ENCODE measurements at regions not wholly inside any gene's neighbourhood (a gene's known extent, or its start where the extent isn't known, plus 50 kb on each side); places are given as distances from the start of the nearest gene placed in this dataset.

- H4K12ac ChIP-seq (ENCODE audit: low read depth, low read length): no peak overlapping the region
- no peak overlapping the region for H3K27ac ChIP-seq (ENCODE audit: low read depth, low read length)
- no peaks in the 10 kb centered on the region for H3K4me1 ChIP-seq (ENCODE audit: control insufficient read depth in 1 of 2, insufficient read depth in 2 of 2, low read length in 2 of 2)
- no peak overlapping the region for H2BK5ac ChIP-seq (ENCODE audit: low read depth, low read length, poor library complexity)
- H3K4me3 ChIP-seq (ENCODE audit: low read depth, low read length): no peak overlapping the region
- H3K9me3 ChIP-seq (ENCODE audit: insufficient read depth, low read depth, low read length): peaks cover 2% of the 10 kb centered on the region
- H3K9ac ChIP-seq (ENCODE audit: low read length): no peak overlapping the region
- H3K4me2 ChIP-seq (ENCODE audit: low read length): no peak overlapping the region
- no peak for DNase-seq
- H2BK12ac ChIP-seq (ENCODE audit: low read length): no peak overlapping the region
- no peak overlapping the region for H3K23ac ChIP-seq (ENCODE audit: low read length)
- no peaks in the 10 kb centered on the region for H3K27me3 ChIP-seq (ENCODE audit: insufficient read depth, low read length)
- H3K14ac ChIP-seq (ENCODE audit: low read length): no peak overlapping the region
- no peak overlapping the region for H4K8ac ChIP-seq (ENCODE audit: low read depth, low read length)
- peaks cover 0 to 2% of the 10 kb centered on the region in 2 experiments for H3K36me3 ChIP-seq (ENCODE audit: control insufficient read depth in 1 of 2, insufficient read depth in 2 of 2, low read length in 2 of 2)
- no peak overlapping the region for H2BK120ac ChIP-seq (ENCODE audit: insufficient read depth, low read length, poor library complexity)
- H4K91ac ChIP-seq (ENCODE audit: low read depth, low read length): no peak overlapping the region
- no peaks in the 10 kb centered on the region for H3K79me2 ChIP-seq (ENCODE audit: control insufficient read depth, insufficient read depth, low read length, poor library complexity)
- no peak overlapping the region for H2AK5ac ChIP-seq (ENCODE audit: low read length)
- no peak overlapping the region for H2AFZ ChIP-seq (ENCODE audit: insufficient read depth, low read length, poor library complexity)
- H3K18ac ChIP-seq (ENCODE audit: low read length): no peak overlapping the region
- H3K79me1 ChIP-seq (ENCODE audit: low read length): no peaks in the 10 kb centered on the region
- WGBS (ENCODE audit: extremely low coverage, insufficient coverage, insufficient read length): no CpG with 5 or more reads among the region's 13 CpGs
- H3K4ac ChIP-seq (ENCODE audit: low read depth, low read length): no peak overlapping the region
Observed at GRCh38 chr2:236396818-236397350, 132.7 kb upstream of the ASB18 start.

- Histone ChIP-seq H3K79me2 (ENCODE audit: control insufficient read depth, insufficient read depth, low read length, poor library complexity) (no peaks in the 10 kb centered on the region), H3K79me1 (ENCODE audit: low read length) (no peaks in the 10 kb centered on the region), H4K91ac (ENCODE audit: low read depth, low read length) (no peak overlapping the region), H3K14ac (ENCODE audit: low read length) (no peak overlapping the region), H3K18ac (ENCODE audit: low read length) (no peak overlapping the region), H2BK5ac (ENCODE audit: low read depth, low read length, poor library complexity) (no peak overlapping the region), H2BK120ac (ENCODE audit: insufficient read depth, low read length, poor library complexity) (no peak overlapping the region), H2BK12ac (ENCODE audit: low read length) (no peak overlapping the region), H3K4me1 (ENCODE audit: control insufficient read depth in 1 of 2, insufficient read depth in 2 of 2, low read length in 2 of 2) (no peaks in the 10 kb centered on the region), H2AK5ac (ENCODE audit: low read length) (no peak overlapping the region), H3K27me3 (ENCODE audit: insufficient read depth, low read length) (no peaks in the 10 kb centered on the region), H3K4ac (ENCODE audit: low read depth, low read length) (no peak overlapping the region), H3K9ac (ENCODE audit: low read length) (no peak overlapping the region), H3K4me3 (ENCODE audit: low read depth, low read length) (no peak overlapping the region), H3K23ac (ENCODE audit: low read length) (no peak overlapping the region), H2AFZ (ENCODE audit: insufficient read depth, low read length, poor library complexity) (no peak overlapping the region), H3K4me2 (ENCODE audit: low read length) (no peak overlapping the region), H4K8ac (ENCODE audit: low read depth, low read length) (no peak overlapping the region), H3K9me3 (ENCODE audit: insufficient read depth, low read depth, low read length) (peaks cover 2% of the 10 kb centered on the region), H3K36me3 (ENCODE audit: control insufficient read depth in 1 of 2, insufficient read depth in 2 of 2, low read length in 2 of 2) (peaks cover 0 to 2% of the 10 kb centered on the region in 2 experiments), H4K12ac (ENCODE audit: low read depth, low read length) (no peak overlapping the region), H3K27ac (ENCODE audit: low read depth, low read length) (no peak overlapping the region)
- no CpG with 5 or more reads among the region's 4 CpGs for WGBS (ENCODE audit: extremely low coverage, insufficient coverage, insufficient read length)
- no peak for DNase-seq
Observed at GRCh38 chr2:236397681-236398080, 133.5 kb upstream of the ASB18 start.

- no peak overlapping the region for H3K4me2 ChIP-seq (ENCODE audit: low read length)
- H3K23ac ChIP-seq (ENCODE audit: low read length): no peak overlapping the region
- no peaks in the 10 kb centered on the region for H3K79me2 ChIP-seq (ENCODE audit: control insufficient read depth, insufficient read depth, low read length, poor library complexity)
- H4K8ac ChIP-seq (ENCODE audit: low read depth, low read length): no peak overlapping the region
- H3K9me3 ChIP-seq (ENCODE audit: insufficient read depth, low read depth, low read length): peaks cover 2% of the 10 kb centered on the region
- WGBS (ENCODE audit: extremely low coverage, insufficient coverage, insufficient read length): no CpG with 5 or more reads among the region's 15 CpGs
- H2BK5ac ChIP-seq (ENCODE audit: low read depth, low read length, poor library complexity): no peak overlapping the region
- no peak overlapping the region for H2AK5ac ChIP-seq (ENCODE audit: low read length)
- H3K27ac ChIP-seq (ENCODE audit: low read depth, low read length): no peak overlapping the region
- H2AFZ ChIP-seq (ENCODE audit: insufficient read depth, low read length, poor library complexity): no peak overlapping the region
- H3K4me1 ChIP-seq (ENCODE audit: control insufficient read depth in 1 of 2, insufficient read depth in 2 of 2, low read length in 2 of 2): no peaks in the 10 kb centered on the region
- H3K18ac ChIP-seq (ENCODE audit: low read length): no peak overlapping the region
- H3K4ac ChIP-seq (ENCODE audit: low read depth, low read length): no peak overlapping the region
- no peaks in the 10 kb centered on the region for H3K79me1 ChIP-seq (ENCODE audit: low read length)
- H3K27me3 ChIP-seq (ENCODE audit: insufficient read depth, low read length): no peaks in the 10 kb centered on the region
- H3K9ac ChIP-seq (ENCODE audit: low read length): no peak overlapping the region
- H3K4me3 ChIP-seq (ENCODE audit: low read depth, low read length): no peak overlapping the region
- no peak overlapping the region for H2BK12ac ChIP-seq (ENCODE audit: low read length)
- no peak overlapping the region for H4K12ac ChIP-seq (ENCODE audit: low read depth, low read length)
- no peak overlapping the region for H3K14ac ChIP-seq (ENCODE audit: low read length)
- no peak overlapping the region for H4K91ac ChIP-seq (ENCODE audit: low read depth, low read length)
- no peak for DNase-seq
- H3K36me3 ChIP-seq (ENCODE audit: control insufficient read depth in 1 of 2, insufficient read depth in 2 of 2, low read length in 2 of 2): peaks cover 0 to 2% of the 10 kb centered on the region in 2 experiments
- no peak overlapping the region for H2BK120ac ChIP-seq (ENCODE audit: insufficient read depth, low read length, poor library complexity)
Observed at GRCh38 chr2:236399409-236399808, 135.2 kb upstream of the ASB18 start.

- no peak overlapping the region for H3K23ac ChIP-seq (ENCODE audit: low read length)
- no CpG with 5 or more reads among the region's 10 CpGs for WGBS (ENCODE audit: extremely low coverage, insufficient coverage, insufficient read length)
- no peak overlapping the region for H3K4me3 ChIP-seq (ENCODE audit: low read depth, low read length)
- no peak overlapping the region for H3K27ac ChIP-seq (ENCODE audit: low read depth, low read length)
- no peak overlapping the region for H3K14ac ChIP-seq (ENCODE audit: low read length)
- H3K4me2 ChIP-seq (ENCODE audit: low read length): no peak overlapping the region
- H3K27me3 ChIP-seq (ENCODE audit: insufficient read depth, low read length): no peaks in the 10 kb centered on the region
- no peaks in the 10 kb centered on the region for H3K79me2 ChIP-seq (ENCODE audit: control insufficient read depth, insufficient read depth, low read length, poor library complexity)
- no peak overlapping the region for H2BK120ac ChIP-seq (ENCODE audit: insufficient read depth, low read length, poor library complexity)
- no peak overlapping the region for H2BK12ac ChIP-seq (ENCODE audit: low read length)
- no peaks in the 10 kb centered on the region for H3K79me1 ChIP-seq (ENCODE audit: low read length)
- no peak overlapping the region for H2AFZ ChIP-seq (ENCODE audit: insufficient read depth, low read length, poor library complexity)
- no peak overlapping the region for H4K12ac ChIP-seq (ENCODE audit: low read depth, low read length)
- peaks cover 2% of the 10 kb centered on the region for H3K9me3 ChIP-seq (ENCODE audit: insufficient read depth, low read depth, low read length)
- no peak overlapping the region for H2BK5ac ChIP-seq (ENCODE audit: low read depth, low read length, poor library complexity)
- H4K8ac ChIP-seq (ENCODE audit: low read depth, low read length): no peak overlapping the region
- H3K18ac ChIP-seq (ENCODE audit: low read length): no peak overlapping the region
- no peak overlapping the region for H3K9ac ChIP-seq (ENCODE audit: low read length)
- H3K4ac ChIP-seq (ENCODE audit: low read depth, low read length): no peak overlapping the region
- H4K91ac ChIP-seq (ENCODE audit: low read depth, low read length): no peak overlapping the region
- H3K4me1 ChIP-seq (ENCODE audit: control insufficient read depth in 1 of 2, insufficient read depth in 2 of 2, low read length in 2 of 2): no peaks in the 10 kb centered on the region
- peaks cover 0 to 2% of the 10 kb centered on the region in 2 experiments for H3K36me3 ChIP-seq (ENCODE audit: control insufficient read depth in 1 of 2, insufficient read depth in 2 of 2, low read length in 2 of 2)
- no peak overlapping the region for H2AK5ac ChIP-seq (ENCODE audit: low read length)
- DNase-seq: no peak
Observed at GRCh38 chr2:236400046-236400574, 135.9 kb upstream of the ASB18 start.
